Fibroblast of mammary gland (primary cell): ENCODE measurements at regions not wholly inside any gene's neighbourhood (a gene's known extent, or its start where the extent isn't known, plus 50 kb on each side); places are given as distances from the start of the nearest gene placed in this dataset.
A peak's percentile ranks its signal among the peaks of the same experiment; 100 is the strongest.
"Not testable (repeated sequence)": the region's sequence is repeated elsewhere in the genome, so short reads cannot be mapped to it uniquely, and the experiment has no call there.

Source experiments
- DNase-seq: peaks from one replicate; pipeline ENCODE4 v3.0.0-alpha.2; 2010; ENCODE audit warnings: low read depth
- H3K4me3 ChIP-seq: 2 replicates; pipeline ENCODE4 v1.5.1; 2011; ENCODE audit warnings: low read depth, mild to moderate bottlenecking, low read length, moderate library complexity; ENCODE audit not compliant: control insufficient read depth
- TF ChIP-seq, protein P1 (sequence below): conservative IDR thresholded peaks from 2 replicates; pipeline ENCODE4 v1.5.1; 2011; ENCODE audit warnings: low read depth, low read length, inconsistent platforms; ENCODE audit not compliant: control insufficient read depth, insufficient read depth

DNA sequence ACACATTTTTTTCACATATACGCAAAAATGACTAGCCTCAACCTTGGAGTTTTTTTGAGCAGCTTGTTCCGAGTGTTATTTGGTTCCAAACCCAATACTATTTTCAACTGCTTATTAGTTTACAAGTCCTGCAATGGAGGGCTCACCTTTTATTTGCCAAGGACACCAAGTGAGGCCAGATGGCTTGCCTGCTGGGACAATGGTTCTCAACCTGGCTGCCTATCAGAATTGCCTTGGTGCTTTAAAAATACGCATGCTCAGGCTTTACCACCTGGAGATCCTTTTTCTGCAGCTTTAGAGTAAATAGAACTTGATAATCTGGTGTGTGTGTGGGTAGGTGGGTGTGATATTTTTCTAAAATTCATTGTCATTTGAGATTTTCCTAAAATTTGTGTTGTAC is 276.8 kb downstream of the MTERF1 start:
- TF ChIP-seq, protein P1, sequence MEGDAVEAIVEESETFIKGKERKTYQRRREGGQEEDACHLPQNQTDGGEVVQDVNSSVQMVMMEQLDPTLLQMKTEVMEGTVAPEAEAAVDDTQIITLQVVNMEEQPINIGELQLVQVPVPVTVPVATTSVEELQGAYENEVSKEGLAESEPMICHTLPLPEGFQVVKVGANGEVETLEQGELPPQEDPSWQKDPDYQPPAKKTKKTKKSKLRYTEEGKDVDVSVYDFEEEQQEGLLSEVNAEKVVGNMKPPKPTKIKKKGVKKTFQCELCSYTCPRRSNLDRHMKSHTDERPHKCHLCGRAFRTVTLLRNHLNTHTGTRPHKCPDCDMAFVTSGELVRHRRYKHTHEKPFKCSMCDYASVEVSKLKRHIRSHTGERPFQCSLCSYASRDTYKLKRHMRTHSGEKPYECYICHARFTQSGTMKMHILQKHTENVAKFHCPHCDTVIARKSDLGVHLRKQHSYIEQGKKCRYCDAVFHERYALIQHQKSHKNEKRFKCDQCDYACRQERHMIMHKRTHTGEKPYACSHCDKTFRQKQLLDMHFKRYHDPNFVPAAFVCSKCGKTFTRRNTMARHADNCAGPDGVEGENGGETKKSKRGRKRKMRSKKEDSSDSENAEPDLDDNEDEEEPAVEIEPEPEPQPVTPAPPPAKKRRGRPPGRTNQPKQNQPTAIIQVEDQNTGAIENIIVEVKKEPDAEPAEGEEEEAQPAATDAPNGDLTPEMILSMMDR = no peak
- no peak overlapping the region for H3K4me3 ChIP-seq
- no peak for DNase-seq

DNA sequence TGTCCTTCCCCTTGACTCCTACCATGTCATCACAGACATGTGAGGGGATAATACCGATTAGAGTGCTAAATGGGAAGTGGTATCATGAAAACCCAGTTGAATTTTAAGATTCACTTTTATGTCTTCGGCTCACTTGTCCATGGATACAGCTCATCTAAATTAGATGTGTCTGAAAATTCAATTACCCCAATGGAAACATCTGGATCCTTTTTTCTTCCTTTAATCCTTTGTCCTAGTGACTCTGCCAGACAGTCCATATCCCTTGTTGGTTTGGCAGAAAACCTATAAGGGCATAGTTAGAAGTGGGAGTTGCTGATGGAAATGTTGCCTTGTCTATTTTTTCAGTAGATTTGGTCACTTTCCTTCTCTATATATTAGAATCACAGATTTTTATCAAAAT is 271.9 kb downstream of the MTERF1 start:
- no peak for DNase-seq
- no peak overlapping the region for H3K4me3 ChIP-seq
- TF ChIP-seq, protein P1 = no peak

DNA sequence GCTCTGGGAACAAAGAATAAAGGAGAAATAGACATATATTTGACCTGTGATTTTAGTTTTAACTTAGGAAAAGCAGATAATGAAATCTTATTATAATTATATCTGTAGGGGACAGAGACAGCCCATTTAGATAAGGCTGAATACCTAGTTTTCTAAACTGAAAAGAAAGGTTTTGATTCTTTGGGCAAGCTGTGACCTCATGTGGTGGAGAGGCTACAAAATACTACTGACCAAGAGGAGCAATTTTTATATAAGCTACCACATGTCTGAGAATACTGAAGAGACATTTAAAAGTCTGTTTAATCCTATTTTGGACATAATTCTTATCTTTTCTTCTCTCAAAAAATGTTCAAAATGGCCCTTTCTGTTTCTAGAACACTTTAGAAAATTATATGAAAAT is 271.0 kb downstream of the MTERF1 start:
- TF ChIP-seq, protein P1 = no peak

DNA sequence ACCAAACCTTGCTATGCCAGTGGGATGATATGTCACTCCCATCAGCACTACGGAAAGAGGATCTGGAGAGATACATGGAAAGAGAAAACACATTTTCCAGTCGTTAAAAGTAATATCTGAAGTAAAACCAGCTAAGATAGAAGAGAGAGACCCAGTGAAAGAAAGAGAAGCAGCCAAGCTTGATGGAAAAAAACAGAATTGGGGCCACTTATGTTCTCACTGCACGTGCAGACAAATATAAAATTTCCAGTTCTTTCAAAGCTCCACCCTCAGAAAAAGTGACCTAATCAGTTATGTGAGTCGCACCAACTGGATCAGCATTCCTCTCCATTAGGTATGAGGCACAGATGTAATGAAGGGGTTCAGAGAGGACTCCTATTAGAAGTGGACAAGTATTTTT is 266.1 kb downstream of the MTERF1 start:
- no peak overlapping the region for H3K4me3 ChIP-seq
- no peak for DNase-seq
- TF ChIP-seq, protein P1 = no peak

More for the DNA sequence above, 271.0 kb downstream of the MTERF1 start:
- H3K4me3 ChIP-seq = no peak overlapping the region
- DNase-seq = peak; percentile 14

DNA sequence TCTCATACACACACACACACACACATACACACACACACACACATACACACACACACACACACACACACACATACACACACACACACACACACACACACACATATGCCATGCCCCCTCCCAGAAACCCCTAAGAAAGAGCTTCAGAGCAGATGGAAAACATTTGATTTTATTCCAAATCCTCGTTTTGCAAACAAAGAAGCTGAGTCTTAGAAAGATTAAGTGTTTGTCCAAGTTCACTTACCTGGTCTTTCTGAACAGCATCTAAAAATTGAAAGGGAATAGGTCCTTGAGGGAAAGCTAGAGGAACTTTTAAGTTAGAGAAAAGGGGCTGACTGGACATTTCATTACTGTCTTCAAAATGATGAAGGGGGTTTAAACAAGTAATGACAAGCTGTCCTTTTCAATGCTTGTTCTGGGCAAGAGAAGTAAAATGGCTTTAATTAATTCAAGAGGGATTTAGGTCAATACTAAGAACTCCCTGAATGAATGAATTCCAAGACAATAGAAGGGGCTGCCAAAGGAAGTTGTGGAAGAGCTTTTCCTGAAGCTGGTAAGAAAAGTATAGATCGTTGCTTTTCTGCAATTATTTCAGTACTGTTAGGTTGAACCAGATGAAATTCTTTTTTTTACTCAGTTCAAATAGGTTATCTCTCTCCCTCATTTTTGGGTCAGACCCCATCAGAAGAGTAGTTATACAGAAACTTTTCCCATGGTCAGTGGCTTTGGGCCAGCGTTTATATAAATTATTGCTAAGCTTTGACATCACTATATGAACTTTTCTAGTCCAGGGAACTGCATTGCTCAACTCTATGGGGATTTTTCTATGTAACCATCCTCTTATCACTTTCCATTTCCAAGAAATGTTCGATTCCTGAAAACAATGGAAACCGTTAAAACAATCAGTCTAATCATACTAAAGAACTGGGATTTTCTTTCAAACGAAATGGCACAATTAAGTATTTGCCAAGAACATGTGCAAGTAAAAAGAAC is 261.4 kb downstream of the MTERF1 start:
- no peak overlapping the region for H3K4me3 ChIP-seq
- TF ChIP-seq, protein P1 = no peak
- no peak for DNase-seq

DNA sequence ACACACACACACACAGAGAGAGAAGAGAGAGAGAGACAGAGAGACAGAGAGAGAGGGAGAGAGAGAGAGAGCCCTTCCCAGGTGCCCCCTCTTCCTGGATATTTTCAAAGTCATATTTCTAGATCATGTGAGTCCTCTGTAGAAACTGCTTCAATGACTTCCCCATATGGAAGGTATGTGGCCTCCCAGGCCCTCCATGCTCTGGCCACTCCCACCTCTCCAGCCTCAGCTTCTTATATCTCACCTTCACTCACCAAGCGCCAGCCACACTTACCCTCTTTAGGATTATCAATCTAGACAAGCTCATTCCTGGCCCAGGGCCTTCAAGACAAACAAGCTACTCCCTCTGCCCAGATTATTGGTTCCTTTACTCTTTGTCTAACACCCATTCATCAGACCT is 259.7 kb downstream of the MTERF1 start:
- DNase-seq = no peak
- TF ChIP-seq, protein P1 = no peak
- no peak overlapping the region for H3K4me3 ChIP-seq

DNA sequence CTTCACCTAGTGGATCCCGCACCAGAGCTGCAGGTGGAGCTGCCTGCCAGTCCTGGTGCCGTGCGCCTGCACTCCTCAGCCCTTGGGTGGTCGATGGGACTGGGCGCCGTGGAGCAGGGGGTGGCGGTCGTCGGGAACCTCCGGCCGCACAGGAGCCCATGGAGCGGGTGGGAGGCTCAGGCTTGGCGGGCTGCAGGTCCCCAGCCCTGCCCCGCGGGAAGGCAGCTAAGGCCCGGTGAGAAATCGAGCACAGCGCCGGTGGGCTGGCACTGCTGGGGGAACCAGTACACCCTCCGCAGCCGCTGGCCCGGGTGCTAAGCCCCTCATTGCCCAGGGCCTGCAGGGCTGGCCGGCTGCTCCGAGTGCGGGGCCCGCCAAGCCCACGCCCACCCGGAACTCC is 253.2 kb downstream of the MTERF1 start:
- not testable (repeated sequence) for H3K4me3 ChIP-seq, DNase-seq
